ENCODE measurements at regions not wholly inside any gene's neighbourhood (a gene's known extent, or its start where the extent isn't known, plus 50 kb on each side); places are given as distances from the start of the nearest gene placed in this dataset.

DNA sequence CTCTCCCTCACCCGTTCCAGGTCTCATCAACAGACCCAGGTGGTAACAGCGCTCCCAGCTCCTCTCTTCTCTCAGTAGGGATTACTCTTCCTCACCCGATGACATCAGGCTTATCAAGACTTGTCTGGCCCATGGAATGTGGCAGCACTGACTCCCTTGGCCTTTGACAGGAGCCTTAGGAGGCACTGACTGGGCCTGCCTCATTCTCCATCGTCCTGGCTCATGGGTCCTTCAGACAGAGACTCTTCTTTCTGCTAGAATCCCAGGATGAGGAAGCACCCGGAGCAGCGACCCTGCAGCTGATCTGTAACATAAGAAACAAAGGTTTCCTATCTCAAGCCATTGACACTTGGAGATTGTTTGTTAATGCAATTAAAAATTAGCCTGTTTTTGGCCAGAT lies 1063.6 kb downstream of the TBC1D22A start:
- H3K4me1 ChIP-seq: no peaks in the 10 kb centered on the region
- peaks cover 0 to 8% (median 0%) of the 10 kb centered on the region in 4 donors for H3K9me3 ChIP-seq
- no peaks in the 10 kb centered on the region for H3K27me3 ChIP-seq
- DNase-seq (ENCODE audit: low spot score in 2 of 2): no peak
- no peak overlapping the region for H3K27ac ChIP-seq
- TF ChIP-seq EP300 (IDR thresholded peaks at IDR 0.05): no peak
- TF ChIP-seq, protein P1, sequence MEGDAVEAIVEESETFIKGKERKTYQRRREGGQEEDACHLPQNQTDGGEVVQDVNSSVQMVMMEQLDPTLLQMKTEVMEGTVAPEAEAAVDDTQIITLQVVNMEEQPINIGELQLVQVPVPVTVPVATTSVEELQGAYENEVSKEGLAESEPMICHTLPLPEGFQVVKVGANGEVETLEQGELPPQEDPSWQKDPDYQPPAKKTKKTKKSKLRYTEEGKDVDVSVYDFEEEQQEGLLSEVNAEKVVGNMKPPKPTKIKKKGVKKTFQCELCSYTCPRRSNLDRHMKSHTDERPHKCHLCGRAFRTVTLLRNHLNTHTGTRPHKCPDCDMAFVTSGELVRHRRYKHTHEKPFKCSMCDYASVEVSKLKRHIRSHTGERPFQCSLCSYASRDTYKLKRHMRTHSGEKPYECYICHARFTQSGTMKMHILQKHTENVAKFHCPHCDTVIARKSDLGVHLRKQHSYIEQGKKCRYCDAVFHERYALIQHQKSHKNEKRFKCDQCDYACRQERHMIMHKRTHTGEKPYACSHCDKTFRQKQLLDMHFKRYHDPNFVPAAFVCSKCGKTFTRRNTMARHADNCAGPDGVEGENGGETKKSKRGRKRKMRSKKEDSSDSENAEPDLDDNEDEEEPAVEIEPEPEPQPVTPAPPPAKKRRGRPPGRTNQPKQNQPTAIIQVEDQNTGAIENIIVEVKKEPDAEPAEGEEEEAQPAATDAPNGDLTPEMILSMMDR (IDR thresholded peaks at IDR 0.05): no peak
- TF ChIP-seq POLR2A (IDR thresholded peaks at IDR 0.05): no peak
- H3K4me3 ChIP-seq: no peak overlapping the region
- no peaks in the 10 kb centered on the region for H3K36me3 ChIP-seq
- 62 to 81% methylated on average over 6 of the region's 6 CpGs for WGBS, 2 donors

DNA sequence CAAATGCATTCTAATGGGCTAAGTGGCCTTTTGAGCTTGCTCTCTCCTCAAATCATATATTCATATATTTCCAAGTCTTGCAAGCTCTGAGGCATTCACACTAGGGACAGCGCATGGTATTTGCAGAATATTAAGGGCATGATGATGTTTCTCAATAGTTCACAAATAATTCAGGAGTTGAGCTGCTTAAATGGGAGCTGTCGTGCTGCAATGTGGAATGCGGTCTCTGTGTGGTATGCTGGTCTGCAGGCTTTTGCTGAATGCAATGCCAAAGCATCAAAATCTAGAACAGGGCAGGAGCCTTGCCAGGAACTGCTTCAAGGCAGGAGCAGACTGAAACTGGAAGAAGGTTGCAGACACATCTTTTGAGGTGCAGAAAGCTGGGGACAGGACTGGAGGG lies 1060.0 kb downstream of the TBC1D22A start:
- Histone ChIP-seq H3K27me3 (no peaks in the 10 kb centered on the region), H3K27ac (no peak overlapping the region), H3K9me3 (peaks cover 0 to 16% (median 0%) of the 10 kb centered on the region in 4 donors), H3K4me1 (no peaks in the 10 kb centered on the region), H3K4me3 (no peak overlapping the region), H3K36me3 (no peaks in the 10 kb centered on the region)
- TF ChIP-seq EP300 (IDR thresholded peaks at IDR 0.05) (no peak), POLR2A (IDR thresholded peaks at IDR 0.05) (no peak)
- TF ChIP-seq, protein P1 (IDR thresholded peaks at IDR 0.05): no peak
- DNase-seq (ENCODE audit: low spot score in 2 of 2): no peak
- 74 to 88% methylated on average over 3 of the region's 3 CpGs for WGBS, 2 donors

DNA sequence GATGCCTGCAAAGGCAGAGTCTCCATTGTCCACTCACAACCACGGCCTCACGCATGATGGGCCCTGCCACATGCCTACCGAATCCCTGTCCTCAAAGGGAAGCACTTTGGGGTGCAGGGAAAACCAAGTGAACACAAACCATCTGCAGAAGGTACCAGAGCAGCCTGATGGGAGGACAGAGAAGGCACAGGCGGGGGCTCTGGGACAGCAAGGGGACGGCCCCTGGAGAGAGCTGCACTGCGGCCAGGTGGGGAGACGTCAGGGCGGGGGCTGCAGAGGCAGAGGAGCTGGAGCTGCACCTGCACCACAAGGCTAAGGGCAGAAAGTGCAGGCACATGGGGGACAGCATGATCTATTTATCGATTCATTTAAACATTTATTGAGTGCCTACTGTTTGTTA lies 1056.0 kb downstream of the TBC1D22A start:
- DNase-seq (ENCODE audit: low spot score in 2 of 2): no peak
- 89 to 94% methylated on average over 9 of the region's 9 CpGs for WGBS, 2 donors
- TF ChIP-seq, protein P1 (IDR thresholded peaks at IDR 0.05): no peak
- TF ChIP-seq POLR2A (IDR thresholded peaks at IDR 0.05) (no peak), EP300 (IDR thresholded peaks at IDR 0.05) (no peak)

DNA sequence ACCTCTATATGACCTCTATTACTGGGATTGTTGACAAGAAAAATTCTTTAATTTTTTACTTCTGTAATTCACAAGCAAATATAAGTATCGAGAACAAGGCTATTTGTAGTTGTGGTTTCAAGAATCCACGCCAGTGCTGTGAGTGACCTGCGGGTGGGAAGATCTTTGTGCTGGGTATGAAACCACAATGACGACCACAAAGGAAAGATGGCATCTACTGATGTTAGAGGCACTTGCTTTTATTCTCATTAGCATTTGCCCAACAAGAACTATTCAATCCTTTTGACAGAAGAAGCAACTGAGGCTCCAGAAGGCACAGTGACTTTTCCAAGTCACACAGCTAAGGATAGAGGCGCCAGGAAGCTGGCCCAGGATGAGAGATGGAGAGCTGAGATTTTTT lies 1054.9 kb downstream of the TBC1D22A start:
- TF ChIP-seq, protein P1 (IDR thresholded peaks at IDR 0.05): no peak

More for the DNA sequence above, 1056.0 kb downstream of the TBC1D22A start:
- Histone ChIP-seq H3K9me3 (peaks cover 0 to 22% (median 0%) of the 10 kb centered on the region in 4 donors), H3K4me3 (no peak overlapping the region), H3K27ac (no peak overlapping the region), H3K4me1 (no peaks in the 10 kb centered on the region), H3K36me3 (no peaks in the 10 kb centered on the region), H3K27me3 (no peaks in the 10 kb centered on the region)

DNA sequence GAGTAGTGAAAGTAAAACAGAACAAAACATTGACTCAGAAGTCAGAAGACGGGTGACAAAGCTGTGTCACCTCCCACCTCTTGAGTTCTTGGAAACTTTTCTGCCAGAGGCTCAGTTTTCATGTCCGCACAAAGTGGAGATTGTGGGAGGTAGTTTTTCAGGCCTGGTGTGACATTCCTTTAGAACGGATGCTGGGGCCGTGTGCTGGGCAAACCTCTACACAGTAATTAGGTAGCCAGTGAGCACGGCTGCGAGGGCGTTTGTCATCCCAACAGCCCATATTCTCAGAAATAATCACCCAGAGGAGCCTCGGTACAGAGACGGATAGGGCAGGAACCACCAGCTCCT lies 1054.4 kb downstream of the TBC1D22A start:
- 73 to 84% methylated on average over 9 of the region's 9 CpGs for WGBS, 2 donors
- Histone ChIP-seq H3K27me3 (no peaks in the 10 kb centered on the region), H3K4me1 (no peaks in the 10 kb centered on the region), H3K27ac (no peak overlapping the region), H3K4me3 (no peak overlapping the region), H3K9me3 (peaks cover 0 to 22% (median 0%) of the 10 kb centered on the region in 4 donors), H3K36me3 (no peaks in the 10 kb centered on the region)
- no peak for DNase-seq (ENCODE audit: low spot score in 2 of 2)
- TF ChIP-seq, protein P1 (IDR thresholded peaks at IDR 0.05): no peak
- TF ChIP-seq EP300 (IDR thresholded peaks at IDR 0.05) (no peak), POLR2A (IDR thresholded peaks at IDR 0.05) (no peak)

More for the DNA sequence above, 1054.9 kb downstream of the TBC1D22A start:
- H3K9me3 ChIP-seq: peaks cover 0 to 22% (median 0%) of the 10 kb centered on the region in 4 donors
- no peaks in the 10 kb centered on the region for H3K27me3 ChIP-seq
- WGBS, 2 donors: 86% methylated on average over 5 of the region's 5 CpGs
- H3K4me3 ChIP-seq: no peak overlapping the region
- no peaks in the 10 kb centered on the region for H3K4me1 ChIP-seq
- no peaks in the 10 kb centered on the region for H3K36me3 ChIP-seq
- H3K27ac ChIP-seq: no peak overlapping the region
- DNase-seq (ENCODE audit: low spot score in 2 of 2): no peak

Data from tibial nerve (tissue), 4 donors.